GM12878 (cell line): ENCODE measurements at regions not wholly inside any gene's neighbourhood (a gene's known extent, or its start where the extent isn't known, plus 50 kb on each side); places are given as distances from the start of the nearest gene placed in this dataset.

Experiments used
- ATF2 ChIP-seq: IDR thresholded peaks from 2 replicates; pipeline ENCODE4 v1.6.1; 2012; ENCODE audit warnings: low read length, inconsistent platforms
- CTCF ChIP-seq, 3 experiments: IDR thresholded peaks in 2 of 3; conservative IDR thresholded peaks in 1 of 3; 2 replicates each; pipeline ENCODE4 v1.5.1; 2011; ENCODE audit warnings: low read depth in 3 of 3, low read length in 3 of 3, mild to moderate bottlenecking in 3 of 3, control low read depth in 2 of 3, moderate library complexity in 2 of 3, inconsistent platforms in 1 of 3, mixed read lengths in 1 of 3; ENCODE audit not compliant: control insufficient read depth in 2 of 3, insufficient read depth in 1 of 3; ENCODE audit errors: extremely low read depth in 1 of 3
- EZH2 ChIP-seq: IDR thresholded peaks from 2 replicates; pipeline ENCODE4 v1.6.1; 2012; ENCODE audit warnings: low read depth, mild to moderate bottlenecking, control low read depth, inconsistent platforms, low read length, borderline replicate concordance; ENCODE audit not compliant: control insufficient read depth
- FOXK2 ChIP-seq: fragments of 450-650 bp; IDR thresholded peaks from 2 replicates; pipeline ENCODE4 v1.6.1; 2017; ENCODE audit warnings: mild to moderate bottlenecking, moderate library complexity
- FOXM1 ChIP-seq: IDR thresholded peaks from 2 replicates; pipeline ENCODE4 v1.6.1; 2012; ENCODE audit warnings: low read depth, mild to moderate bottlenecking, inconsistent platforms, low read length, moderate library complexity
- HCFC1 ChIP-seq: fragments of 150-350 bp; IDR thresholded peaks from 2 replicates; pipeline ENCODE4 v1.6.1; 2014; ENCODE audit warnings: low read length
- MAX ChIP-seq: IDR thresholded peaks from 2 replicates; pipeline ENCODE4 v1.6.1; 2012; ENCODE audit warnings: low read depth, low read length, improper control_type of control experiment
- NFIC ChIP-seq: IDR thresholded peaks from 2 replicates; pipeline ENCODE4 v1.6.1; 2012; ENCODE audit warnings: low read depth, mild to moderate bottlenecking, inconsistent platforms, low read length, moderate library complexity
- RAD21 ChIP-seq: IDR thresholded peaks from 2 replicates; pipeline ENCODE4 v1.6.1; 2011; ENCODE audit warnings: mild to moderate bottlenecking, low read depth, low read length, moderate library complexity; ENCODE audit not compliant: insufficient read depth
- SMC3 ChIP-seq: IDR thresholded peaks from 2 replicates; pipeline ENCODE4 v1.6.1; 2011; ENCODE audit warnings: low read length, improper control_type of control experiment, borderline replicate concordance
- USF1 ChIP-seq: IDR thresholded peaks from 2 replicates; pipeline ENCODE4 v1.6.1; 2011; ENCODE audit warnings: borderline replicate concordance, low read depth, mild to moderate bottlenecking, moderate library complexity, mixed read lengths, low read length; ENCODE audit not compliant: insufficient read depth; ENCODE audit errors: extremely low read length
- ZNF274 ChIP-seq: IDR thresholded peaks from one replicate; pipeline ENCODE4 v1.8.0; 2011; ENCODE audit not compliant: insufficient read length, insufficient read depth
- ZZZ3 ChIP-seq: IDR thresholded peaks from 2 replicates; pipeline ENCODE4 v1.6.1; 2011; ENCODE audit warnings: low read depth; ENCODE audit not compliant: control insufficient read depth, insufficient read length

GRCh38 chr9:7293091-7293490 lies 506.5 kb downstream of the DMAC1 start:
- TF ChIP-seq CTCF (IDR thresholded peaks at IDR 0.05 in 2 of 3, conservative IDR thresholded peaks at IDR 0.05 in 1 of 3; ENCODE audit: control insufficient read depth in 2 of 3, extremely low read depth in 1 of 3, insufficient read depth in 1 of 3, low read depth in 3 of 3, low read length in 3 of 3) (no peak), SMC3 (no peak), NFIC (no peak), ZNF274 (no peak), FOXM1 (no peak), RAD21 (no peak), USF1 (no peak), ZZZ3 (no peak), MAX (no peak), EZH2 (no peak), FOXK2 (no peak), ATF2 (no peak), HCFC1 (no peak)
